WTC11 (cell line): ENCODE measurements at regions not wholly inside any gene's neighbourhood (a gene's known extent, or its start where the extent isn't known, plus 50 kb on each side); places are given as distances from the start of the nearest gene placed in this dataset.

Source experiments
- ATAC-seq: fragments of 200-7000 bp; cut with Tn5 transposase; 2 replicates; pipeline ENCODE4 v1.10.0; 2021; ENCODE audit warnings: mild to moderate bottlenecking, moderate library complexity
- CTCF ChIA-PET: fragments of 300-600 bp; sonication (Branson Sonifier 250); formaldehyde crosslinking; loops from one replicate; lab custom pipeline; 2021; ENCODE audit warnings: antibody characterized with exemption; lab: Charles Lee
- POLR2A ChIA-PET: fragments of 350-600 bp; sonication (Branson Sonifier 250); formaldehyde crosslinking; loops from one replicate; lab custom pipeline; 2021; ENCODE audit warnings: antibody characterized with exemption; lab: Charles Lee
- DNase-seq: peaks from one replicate; pipeline ENCODE4 v3.0.0; 2021; ENCODE audit warnings: low spot score
- H3K27ac Mint-ChIP-seq: 2 replicates; pipeline ENCODE4 v1.8.0; 2021; ENCODE audit warnings: mixed read lengths
- H3K27me3 Mint-ChIP-seq: 2 replicates; pipeline ENCODE4 v1.8.0; 2021; ENCODE audit warnings: low read depth, mild to moderate bottlenecking, moderate library complexity, mixed read lengths
- H3K36me3 Mint-ChIP-seq: 2 replicates; pipeline ENCODE4 v1.8.0; 2021; ENCODE audit warnings: mixed read lengths
- H3K4me1 Mint-ChIP-seq: 2 replicates; pipeline ENCODE4 v1.8.0; 2022; ENCODE audit warnings: mixed read lengths
- H3K4me3 Mint-ChIP-seq: 2 replicates; pipeline ENCODE4 v1.8.0; 2021; ENCODE audit warnings: mild to moderate bottlenecking, moderate library complexity, mixed read lengths
- H3K9me3 Mint-ChIP-seq: 2 replicates; pipeline ENCODE4 v1.8.0; 2021; ENCODE audit warnings: mixed read lengths
- AFF4 ChIP-seq: sonication (generic); formaldehyde crosslinking; IDR thresholded peaks from 2 replicates; pipeline ENCODE4 v1.8.1; 2023; ENCODE audit warnings: mild to moderate bottlenecking, missing genetic modification reagents, borderline replicate concordance
- CREM ChIP-seq: sonication (generic); formaldehyde crosslinking; IDR thresholded peaks from 2 replicates; pipeline ENCODE4 v1.8.1; 2022; ENCODE audit warnings: mild to moderate bottlenecking, missing genetic modification reagents, moderate library complexity
- E2F1 ChIP-seq: sonication (generic); formaldehyde crosslinking; IDR thresholded peaks from 2 replicates; pipeline ENCODE4 v1.8.0; 2022; ENCODE audit warnings: mild to moderate bottlenecking, missing genetic modification reagents
- GTF2I ChIP-seq: fragments of 250-450 bp; sonication (Bioruptor Pico); conservative IDR thresholded peaks from 2 replicates; pipeline ENCODE4 v1.4.0; 2021; ENCODE audit warnings: mild to moderate bottlenecking
- IRF1 ChIP-seq: sonication (generic); formaldehyde crosslinking; IDR thresholded peaks from 2 replicates; pipeline ENCODE4 v1.8.0; 2023; ENCODE audit warnings: missing genetic modification reagents
- IRF2 ChIP-seq: sonication (generic); formaldehyde crosslinking; IDR thresholded peaks from 2 replicates; pipeline ENCODE4 v1.8.0; 2022; ENCODE audit warnings: low read depth, missing genetic modification reagents, borderline replicate concordance
- MLX ChIP-seq: sonication (generic); formaldehyde crosslinking; IDR thresholded peaks from 2 replicates; pipeline ENCODE4 v1.8.1; 2023; ENCODE audit warnings: mild to moderate bottlenecking, missing genetic modification reagents, moderate library complexity
- PRDM15 ChIP-seq: sonication (generic); formaldehyde crosslinking; IDR thresholded peaks from 2 replicates; pipeline ENCODE4 v1.8.0; 2022; ENCODE audit warnings: missing genetic modification reagents
- SMAD3 ChIP-seq: sonication (generic); formaldehyde crosslinking; IDR thresholded peaks from 2 replicates; pipeline ENCODE4 v1.8.0; 2022; ENCODE audit warnings: missing genetic modification reagents, mild to moderate bottlenecking, borderline replicate concordance
- STAT6 ChIP-seq: sonication (generic); formaldehyde crosslinking; conservative IDR thresholded peaks from 2 replicates; pipeline ENCODE4 v1.8.1; 2023; ENCODE audit warnings: mild to moderate bottlenecking, low read depth, missing genetic modification reagents, moderate library complexity
- USF2 ChIP-seq: sonication (generic); formaldehyde crosslinking; IDR thresholded peaks from 2 replicates; pipeline ENCODE4 v1.8.1; 2023; ENCODE audit warnings: mild to moderate bottlenecking, missing genetic modification reagents, moderate library complexity
- ZBTB21 ChIP-seq: sonication (generic); formaldehyde crosslinking; IDR thresholded peaks from 2 replicates; pipeline ENCODE4 v1.8.1; 2023; ENCODE audit warnings: mild to moderate bottlenecking, missing genetic modification reagents, borderline replicate concordance
- ZBTB43 ChIP-seq: sonication (generic); formaldehyde crosslinking; IDR thresholded peaks from 2 replicates; pipeline ENCODE4 v1.8.1; 2023; ENCODE audit warnings: mild to moderate bottlenecking, missing genetic modification reagents
- ZMAT4 ChIP-seq: fragments of 250-450 bp; sonication (Bioruptor Pico); IDR thresholded peaks from 2 replicates; pipeline ENCODE4 v1.9.0; 2021; ENCODE audit warnings: mild to moderate bottlenecking
- ZNF281 ChIP-seq: sonication (generic); formaldehyde crosslinking; IDR thresholded peaks from 2 replicates; pipeline ENCODE4 v1.8.0; 2023; ENCODE audit warnings: mild to moderate bottlenecking, missing genetic modification reagents
- ZNF396 ChIP-seq: fragments of 250-450 bp; sonication (Bioruptor Pico); IDR thresholded peaks from 2 replicates; pipeline ENCODE4 v1.8.0; 2021; ENCODE audit warnings: mild to moderate bottlenecking, moderate library complexity, borderline replicate concordance

GRCh38 chrX:71000139-71000538 is 68.0 kb downstream of the SNX12 start:
- CTCF ChIA-PET, result no interaction called here
- POLR2A ChIA-PET, result no interaction called here
- DNase-seq, result no peak
- no peak for ATAC-seq
- TF ChIP-seq GTF2I (CRISPR knock-in tag), result no peak
- no peak for TF ChIP-seq IRF1 (CRISPR knock-in tag)
- TF ChIP-seq MLX (CRISPR knock-in tag), result no peak
- no peak for TF ChIP-seq PRDM15 (CRISPR knock-in tag)
- no peak for TF ChIP-seq AFF4 (CRISPR knock-in tag)
- TF ChIP-seq CREM (CRISPR knock-in tag), result no peak
- TF ChIP-seq E2F1 (CRISPR knock-in tag), result no peak
- no peak for TF ChIP-seq ZMAT4 (CRISPR knock-in tag)
- no peak for TF ChIP-seq ZBTB43
- TF ChIP-seq ZBTB21 (CRISPR knock-in tag), result no peak
- TF ChIP-seq USF2, result no peak
- no peak for TF ChIP-seq ZNF396
- TF ChIP-seq STAT6 (CRISPR knock-in tag), result no peak
- no peak for TF ChIP-seq ZNF281 (CRISPR knock-in tag)
- TF ChIP-seq SMAD3 (CRISPR knock-in tag), result no peak
- TF ChIP-seq IRF2 (CRISPR knock-in tag), result no peak
- H3K27ac Mint-ChIP-seq, result no peak overlapping the region
- H3K27me3 Mint-ChIP-seq, result no peaks in the 10 kb centered on the region
- H3K9me3 Mint-ChIP-seq, result no peaks in the 10 kb centered on the region
- H3K4me3 Mint-ChIP-seq, result no peak overlapping the region
- H3K36me3 Mint-ChIP-seq, result no peaks in the 10 kb centered on the region
- no peaks in the 10 kb centered on the region; the same call in 1 of the 2 replicates for H3K4me1 Mint-ChIP-seq
